NB4 (cell line): ENCODE measurements at regions not wholly inside any gene's neighbourhood (a gene's known extent, or its start where the extent isn't known, plus 50 kb on each side); places are given as distances from the start of the nearest gene placed in this dataset.

Experiments
- POLR2A ChIP-seq: IDR thresholded peaks from 2 replicates; pipeline ENCODE4 v1.6.1; 2011; ENCODE audit warnings: mild to moderate bottlenecking; ENCODE audit not compliant: insufficient read length; ENCODE audit errors: extremely low read depth
- TF ChIP-seq, protein P1 (sequence below): IDR thresholded peaks from one replicate; pipeline ENCODE4 v1.5.1; 2012; ENCODE audit warnings: low read depth, low read length
- TF ChIP-seq, protein P2 (sequence below): IDR thresholded peaks from 2 replicates; pipeline ENCODE4 v1.6.1; 2011; ENCODE audit warnings: low read depth, low read length

DNA sequence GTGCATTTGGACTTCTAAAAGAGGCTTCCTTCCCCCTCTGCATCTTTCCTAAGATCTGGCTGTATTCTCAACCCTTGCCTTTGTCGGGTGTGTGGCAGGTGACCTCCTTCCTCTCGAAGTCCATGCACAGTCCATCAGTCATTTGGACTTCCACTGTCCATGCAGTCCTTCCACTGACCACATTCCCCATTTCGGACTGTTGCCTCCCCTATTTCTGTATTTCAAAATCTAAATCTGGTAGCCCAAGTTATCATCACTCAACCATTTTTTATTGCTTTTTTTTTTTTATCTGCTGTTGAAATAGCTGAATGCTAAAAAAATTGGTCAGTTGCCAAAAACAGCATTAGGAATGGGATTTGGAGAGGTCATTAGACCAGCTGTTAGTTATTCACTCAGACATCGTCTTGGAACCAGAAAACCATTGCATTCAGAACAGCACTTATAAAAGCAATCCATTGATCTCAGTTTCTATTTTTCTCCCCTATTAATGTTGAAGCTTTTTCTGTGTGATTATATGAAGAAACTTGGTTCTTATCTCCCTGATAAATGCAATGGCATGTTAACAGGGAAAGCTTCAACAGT, 575.6 kb downstream of the KIF20B start:
- TF ChIP-seq, protein P1, sequence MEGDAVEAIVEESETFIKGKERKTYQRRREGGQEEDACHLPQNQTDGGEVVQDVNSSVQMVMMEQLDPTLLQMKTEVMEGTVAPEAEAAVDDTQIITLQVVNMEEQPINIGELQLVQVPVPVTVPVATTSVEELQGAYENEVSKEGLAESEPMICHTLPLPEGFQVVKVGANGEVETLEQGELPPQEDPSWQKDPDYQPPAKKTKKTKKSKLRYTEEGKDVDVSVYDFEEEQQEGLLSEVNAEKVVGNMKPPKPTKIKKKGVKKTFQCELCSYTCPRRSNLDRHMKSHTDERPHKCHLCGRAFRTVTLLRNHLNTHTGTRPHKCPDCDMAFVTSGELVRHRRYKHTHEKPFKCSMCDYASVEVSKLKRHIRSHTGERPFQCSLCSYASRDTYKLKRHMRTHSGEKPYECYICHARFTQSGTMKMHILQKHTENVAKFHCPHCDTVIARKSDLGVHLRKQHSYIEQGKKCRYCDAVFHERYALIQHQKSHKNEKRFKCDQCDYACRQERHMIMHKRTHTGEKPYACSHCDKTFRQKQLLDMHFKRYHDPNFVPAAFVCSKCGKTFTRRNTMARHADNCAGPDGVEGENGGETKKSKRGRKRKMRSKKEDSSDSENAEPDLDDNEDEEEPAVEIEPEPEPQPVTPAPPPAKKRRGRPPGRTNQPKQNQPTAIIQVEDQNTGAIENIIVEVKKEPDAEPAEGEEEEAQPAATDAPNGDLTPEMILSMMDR: no peak
- TF ChIP-seq, protein P2, sequence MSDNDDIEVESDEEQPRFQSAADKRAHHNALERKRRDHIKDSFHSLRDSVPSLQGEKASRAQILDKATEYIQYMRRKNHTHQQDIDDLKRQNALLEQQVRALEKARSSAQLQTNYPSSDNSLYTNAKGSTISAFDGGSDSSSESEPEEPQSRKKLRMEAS: no peak
- no peak for TF ChIP-seq POLR2A
